K562 (cell line): ENCODE measurements at regions not wholly inside any gene's neighbourhood (a gene's known extent, or its start where the extent isn't known, plus 50 kb on each side); places are given as distances from the start of the nearest gene placed in this dataset.

Source experiments
- ATAC-seq: fragments of 200-7000 bp; cut with Tn5 transposase; 3 replicates; pipeline ENCODE4 v1.9.1; 2020; ENCODE audit warnings: moderate library complexity
- BruUV-seq: library from RNA; stranded (reverse); fragments of 400-500 nt; replicated peaks from 2 replicates; lab custom pipeline; 2021; lab: Mats Ljungman, UMichigan
- CTCF ChIA-PET: fragments of 300-600 bp; formaldehyde crosslinking; extraction: SDS; loops from one replicate; lab custom pipeline; 2021; ENCODE audit warnings: low intra/inter-chr PET ratio; lab: Yijun Ruan, JAX
- POLR2A ChIA-PET: fragments of 300-600, 350-650 bp; sonication (Branson Sonifier 250); formaldehyde crosslinking; extraction: SDS; loops from one replicate; lab custom pipeline; 2021; ENCODE audit warnings: antibody characterized with exemption, inconsistent platforms; lab: Yijun Ruan, JAX
- DNase-seq, 4 experiments: peaks; one replicate each; pipeline versions ENCODE4 v3.0.0 to v3.0.0-alpha.2; 2011 to 2018; ENCODE audit warnings: low spot score in 3 of 4, mixed read lengths in 3 of 4; ENCODE audit errors: extremely low read depth in 1 of 4
- FAIRE-seq: peaks from 2 replicates; lab custom pipeline; 2011; peaks lifted over from hg19 to GRCh38; lab: Jason Lieb, UNC
- H2AFZ ChIP-seq: 2 replicates; pipeline ENCODE4 v1.6.0; 2011; ENCODE audit warnings: low read depth, low read length, control low read depth, inconsistent platforms
- H3K27ac ChIP-seq: fragments of 200-600 bp; 3 replicates; pipeline ENCODE4 v1.8.0; 2011; ENCODE audit warnings: low read depth, mild to moderate bottlenecking, control low read depth, inconsistent platforms, low read length, moderate library complexity, mixed read lengths; ENCODE audit errors: extremely low read depth
- H3K27me3 ChIP-seq, 2 experiments: fragments of 300-600 bp in 1 of 2; 2 replicates in 1 of 2; 3 replicates in 1 of 2; pipeline versions ENCODE4 v1.6.0 to v1.8.0; 2011; ENCODE audit warnings: inconsistent platforms in 2 of 2, low read length in 2 of 2, mild to moderate bottlenecking in 1 of 2, mixed read lengths in 1 of 2, moderate library complexity in 1 of 2; ENCODE audit not compliant: control insufficient read depth in 2 of 2, insufficient read depth in 2 of 2
- H3K36me3 ChIP-seq: fragments of 300-600 bp; 3 replicates; pipeline ENCODE4 v1.8.0; 2011; ENCODE audit warnings: mild to moderate bottlenecking, low read length, inconsistent platforms; ENCODE audit not compliant: control insufficient read depth, insufficient read depth
- H3K4me1 ChIP-seq, 2 experiments: fragments of 200-600 bp in 1 of 2; replicated peaks in 1 of 2; 2 replicates in 1 of 2; 3 replicates in 1 of 2; pipeline versions ENCODE4 v1.5.1 to v1.8.0; 2011; ENCODE audit warnings: inconsistent platforms in 2 of 2, low read length in 2 of 2, mild to moderate bottlenecking in 1 of 2, mixed read lengths in 1 of 2, moderate library complexity in 1 of 2; ENCODE audit not compliant: control insufficient read depth in 2 of 2, insufficient read depth in 2 of 2
- H3K4me2 ChIP-seq: 2 replicates; pipeline ENCODE4 v1.6.1; 2011; ENCODE audit warnings: low read length, control low read depth, inconsistent platforms, mixed read lengths; ENCODE audit not compliant: insufficient read depth
- H3K4me3 ChIP-seq: fragments of 200-600 bp; sonication (generic), shearing (Covaris generic); 2 replicates; pipeline ENCODE4 v1.5.1; 2016; ENCODE audit warnings: control low read depth, inconsistent platforms
- H3K79me2 ChIP-seq: fragments of 200-600 bp; 3 replicates; pipeline ENCODE4 v1.8.0; 2011; ENCODE audit warnings: low read length, inconsistent platforms; ENCODE audit not compliant: control insufficient read depth, insufficient read depth
- H3K9ac ChIP-seq, 2 experiments: 2 replicates each; pipeline versions ENCODE4 v1.6.0 to v1.6.1; 2011; ENCODE audit warnings: low read depth in 2 of 2, low read length in 2 of 2, control low read depth in 1 of 2, inconsistent platforms in 1 of 2, mild to moderate bottlenecking in 1 of 2, mixed read lengths in 1 of 2; ENCODE audit not compliant: insufficient read depth in 1 of 2
- H3K9me1 ChIP-seq: one replicate; pipeline ENCODE4 v1.6.0; 2011; ENCODE audit warnings: inconsistent platforms, mild to moderate bottlenecking, low read length, moderate library complexity; ENCODE audit not compliant: control insufficient read depth, insufficient read depth
- H3K9me3 ChIP-seq: replicated peaks from 2 replicates; pipeline ENCODE4 v1.5.1; 2011; ENCODE audit warnings: low read depth, low read length, inconsistent platforms; ENCODE audit not compliant: control insufficient read depth, insufficient read depth
- H4K20me1 ChIP-seq: replicated peaks from 2 replicates; pipeline ENCODE4 v1.6.1; 2011; ENCODE audit warnings: low read length, inconsistent platforms, mixed read lengths; ENCODE audit not compliant: control insufficient read depth, insufficient read depth
- CBX1 ChIP-seq: sonication (generic); IDR thresholded peaks from 2 replicates; pipeline ENCODE4 v1.6.1; 2016; ENCODE audit warnings: antibody characterized with exemption, low read depth, mild to moderate bottlenecking
- HNRNPLL ChIP-seq: fragments of 200-400 bp; formaldehyde crosslinking; IDR thresholded peaks from 2 replicates; pipeline ENCODE4 v1.6.1; 2017; ENCODE audit warnings: low read length, low read depth, mild to moderate bottlenecking; ENCODE audit not compliant: poor library complexity, severe bottlenecking
- KLF6 ChIP-seq: fragments of 250-450 bp; sonication (Bioruptor Pico); IDR thresholded peaks from 2 replicates; pipeline ENCODE4 v1.4.0; 2020; ENCODE audit warnings: mild to moderate bottlenecking, moderate library complexity, borderline replicate concordance
- NCOA4 ChIP-seq: fragments of 450-650 bp; IDR thresholded peaks from 2 replicates; pipeline ENCODE4 v1.6.1; 2018; ENCODE audit warnings: mild to moderate bottlenecking; ENCODE audit not compliant: partially characterized antibody
- POU5F1 ChIP-seq: fragments of 150-350 bp; IDR thresholded peaks from 2 replicates; pipeline ENCODE4 v1.6.1; 2014; ENCODE audit warnings: borderline replicate concordance, low read length, low read depth, mild to moderate bottlenecking; ENCODE audit not compliant: partially characterized antibody
- SNIP1 ChIP-seq: fragments of 450-650 bp; IDR thresholded peaks from 2 replicates; pipeline ENCODE4 v1.7.1; 2017; ENCODE audit warnings: low read depth, mild to moderate bottlenecking
- SNRNP70 ChIP-seq: fragments of 200-400 bp; formaldehyde crosslinking; optimal IDR thresholded peaks from 2 replicates; pipeline ENCODE3; 2017; ENCODE audit warnings: low read depth, low read length
- TGIF2 ChIP-seq: sonication (generic); formaldehyde crosslinking; IDR thresholded peaks from 2 replicates; pipeline ENCODE4 v1.8.1; 2022; ENCODE audit warnings: mild to moderate bottlenecking, missing genetic modification reagents, moderate library complexity
- ZBTB8A ChIP-seq: fragments of 450-650 bp; IDR thresholded peaks from 2 replicates; pipeline ENCODE4 v1.6.1; 2018; ENCODE audit warnings: mild to moderate bottlenecking, moderate library complexity; ENCODE audit not compliant: partially characterized antibody
- ZNF785 ChIP-seq: fragments of 250-450 bp; sonication (Bioruptor Pico); IDR thresholded peaks from 2 replicates; pipeline ENCODE4 v1.4.0; 2020; ENCODE audit warnings: mild to moderate bottlenecking
- ZSCAN32 ChIP-seq: fragments of 450-650 bp; formaldehyde crosslinking; IDR thresholded peaks from 2 replicates; pipeline ENCODE4 v1.4.0; 2020; ENCODE audit warnings: mild to moderate bottlenecking, moderate library complexity
- WGBS: fragments of 100-300 bp; shearing (Covaris generic); methylation state at CpG from one replicate; pipeline ENCODE4 v1.1.6; 2016; ENCODE audit warnings: low coverage, mixed read lengths; ENCODE audit not compliant: insufficient coverage; ENCODE audit errors: missing lambda C conversion rate; 5-methylcytosine and 5-hydroxymethylcytosine counted together
- in situ Hi-C: fragments of 300-500 bp; cut with MboI; formaldehyde crosslinking; loops from 4 replicates; pipeline ENCODE4 v1.15.0; 2018; ENCODE audit warnings: inconsistent platforms, mixed read lengths
- intact Hi-C: fragments of 100-400 bp; cut with micrococcal nuclease; formaldehyde crosslinking; loops from 2 replicates; pipeline ENCODE4 v1.14.2; 2022
- TF ChIP-seq, protein P1 (sequence below): fragments of 250-450 bp; sonication (Bioruptor Pico); IDR thresholded peaks from 2 replicates; pipeline ENCODE4 v1.5.0; 2021

DNA sequence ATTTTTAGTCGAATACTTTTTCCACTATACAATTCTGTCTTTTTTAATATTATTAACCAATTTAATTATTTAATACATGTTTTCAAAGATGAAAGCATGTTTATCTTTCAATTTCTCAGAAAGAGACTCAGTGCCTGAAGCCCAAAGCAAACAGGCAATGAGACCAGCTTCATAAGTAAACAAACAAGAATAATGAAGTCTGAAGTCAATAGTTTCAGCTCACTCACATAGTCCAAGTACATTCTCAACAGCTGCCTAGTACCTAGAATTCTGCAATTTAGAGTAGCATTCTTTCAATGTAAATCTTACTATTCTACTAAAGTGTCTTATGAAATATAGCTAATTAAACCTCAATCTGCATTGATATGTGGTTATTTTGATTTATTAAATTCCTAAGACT, 626.5 kb upstream of the NRSN1 start:
- intact Hi-C loops: no loop called here
- no peaks in the 10 kb centered on the region for H3K4me1 ChIP-seq
- in situ Hi-C loops: no loop called here
- H3K36me3 ChIP-seq: no peaks in the 10 kb centered on the region
- no peak for FAIRE-seq
- no peak overlapping the region for H3K4me2 ChIP-seq
- no peaks in the 10 kb centered on the region for H3K27me3 ChIP-seq
- no peak overlapping the region for H2AFZ ChIP-seq
- H3K79me2 ChIP-seq: no peaks in the 10 kb centered on the region
- H3K9ac ChIP-seq: no peak overlapping the region
- CTCF ChIA-PET: no interaction called here
- no peaks in the 10 kb centered on the region; the same call in 1 of the 2 replicates for H3K9me3 ChIP-seq
- no peaks in the 10 kb centered on the region for H3K9me1 ChIP-seq
- no peak for DNase-seq
- no TSS peak for BruUV-seq
- WGBS: 0% methylated on average over 1 of the region's 1 CpG
- H3K27ac ChIP-seq: no peak overlapping the region
- no peaks in the 10 kb centered on the region for H4K20me1 ChIP-seq
- POLR2A ChIA-PET: no interaction called here
- ATAC-seq: no peak
- no peak for TF ChIP-seq ZBTB8A
- no peak for TF ChIP-seq POU5F1
- TF ChIP-seq NCOA4: no peak
- no peak for TF ChIP-seq CBX1
- TF ChIP-seq KLF6 (CRISPR knock-in tag): no peak
- TF ChIP-seq SNRNP70: no peak
- TF ChIP-seq SNIP1: no peak
- TF ChIP-seq, protein P1, sequence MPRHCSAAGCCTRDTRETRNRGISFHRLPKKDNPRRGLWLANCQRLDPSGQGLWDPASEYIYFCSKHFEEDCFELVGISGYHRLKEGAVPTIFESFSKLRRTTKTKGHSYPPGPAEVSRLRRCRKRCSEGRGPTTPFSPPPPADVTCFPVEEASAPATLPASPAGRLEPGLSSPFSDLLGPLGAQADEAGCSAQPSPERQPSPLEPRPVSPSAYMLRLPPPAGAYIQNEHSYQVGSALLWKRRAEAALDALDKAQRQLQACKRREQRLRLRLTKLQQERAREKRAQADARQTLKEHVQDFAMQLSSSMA (CRISPR knock-in tag): no peak
- no peak for TF ChIP-seq TGIF2 (CRISPR knock-in tag)
- TF ChIP-seq ZNF785 (CRISPR knock-in tag): no peak
- TF ChIP-seq ZSCAN32 (CRISPR knock-in tag): no peak
- TF ChIP-seq HNRNPLL: no peak
- no peak overlapping the region for H3K4me3 ChIP-seq
